OCI-LY1 (cell line): ENCODE measurements at regions not wholly inside any gene's neighbourhood (a gene's known extent, or its start where the extent isn't known, plus 50 kb on each side); places are given as distances from the start of the nearest gene placed in this dataset.

Experiments
- CTCF ChIP-seq: fragments of 200-600 bp; sonication (generic), shearing (Covaris generic); IDR thresholded peaks from 2 replicates; pipeline ENCODE4 v1.5.1; 2017; ENCODE audit warnings: mild to moderate bottlenecking, antibody characterized with exemption, low read length, moderate library complexity, mixed read lengths
- EZH2 ChIP-seq: fragments of 200-600 bp; sonication (generic), shearing (Covaris generic); IDR thresholded peaks from 2 replicates; pipeline ENCODE4 v1.8.0; 2017; ENCODE audit warnings: borderline replicate concordance, mixed run types, mild to moderate bottlenecking, antibody characterized with exemption, low read length, moderate library complexity, mixed read lengths

- no peak for TF ChIP-seq CTCF
- no peak for TF ChIP-seq EZH2
Observed at GRCh38 chr3:30547716-30548115, 58.7 kb upstream of the TGFBR2 start.
